IgD-negative memory B cell (primary cell): ENCODE measurements at regions not wholly inside any gene's neighbourhood (a gene's known extent, or its start where the extent isn't known, plus 50 kb on each side); places are given as distances from the start of the nearest gene placed in this dataset.

ENCODE experiments used
- H3K27ac Mint-ChIP-seq, 3 donors: one replicate each; pipeline ENCODE4 v1.8.0; 2020 to 2022; ENCODE audit warnings: mild to moderate bottlenecking in 3 of 3, mixed read lengths in 3 of 3, moderate library complexity in 1 of 3
- H3K27me3 Mint-ChIP-seq: one replicate; pipeline ENCODE4 v1.8.0; 2021; ENCODE audit warnings: mixed read lengths
- H3K36me3 Mint-ChIP-seq: one replicate; pipeline ENCODE4 v1.8.0; 2020; ENCODE audit warnings: mild to moderate bottlenecking, mixed read lengths
- H3K4me1 Mint-ChIP-seq, 3 donors: one replicate each; pipeline ENCODE4 v1.8.0; 2020 to 2022; ENCODE audit warnings: mixed read lengths in 3 of 3, mild to moderate bottlenecking in 1 of 3
- H3K4me3 Mint-ChIP-seq, 4 donors: one replicate each; pipeline ENCODE4 v1.8.0; 2020 to 2022; ENCODE audit warnings: mild to moderate bottlenecking in 4 of 4, mixed read lengths in 4 of 4, moderate library complexity in 3 of 4
- H3K9me3 Mint-ChIP-seq, 3 donors: one replicate each; pipeline ENCODE4 v1.8.0; 2020 to 2021; ENCODE audit warnings: mixed read lengths in 3 of 3, mild to moderate bottlenecking in 1 of 3

DNA sequence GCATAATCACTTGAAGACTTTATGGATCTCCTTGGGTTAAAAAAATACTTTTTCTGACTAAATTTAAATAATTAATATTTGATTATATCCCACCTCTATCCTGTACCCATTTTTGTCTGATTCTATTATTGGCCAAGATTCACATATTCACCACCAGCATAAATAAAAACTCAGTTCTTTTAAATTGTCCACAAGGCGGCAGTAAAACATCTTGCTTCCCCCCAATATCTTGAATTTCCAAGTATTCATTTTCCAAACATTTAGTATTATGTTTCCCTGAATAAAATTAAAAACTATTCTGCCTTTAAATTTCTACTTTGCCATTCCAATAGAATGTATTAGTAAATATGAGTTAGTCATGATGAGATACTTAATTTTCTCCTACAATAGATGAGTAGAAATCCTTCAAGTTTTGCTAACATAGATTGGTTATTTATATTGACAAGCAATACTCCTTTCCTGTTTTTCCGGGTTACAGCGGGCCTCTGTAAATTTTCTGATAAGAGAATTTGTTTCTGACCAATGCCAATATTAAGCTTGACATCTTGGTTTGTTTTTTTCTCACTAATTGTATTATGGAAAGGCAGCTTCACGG is 218.7 kb upstream of the MDFIC2 start:
- Mint-ChIP-seq H3K4me3 (no peak overlapping the region), H3K9me3 (no peaks in the 10 kb centered on the region), H3K27me3 (peaks cover 4% of the 10 kb centered on the region), H3K4me1 (peaks cover 0 to 2% (median 0%) of the 10 kb centered on the region in 3 donors), H3K36me3 (no peaks in the 10 kb centered on the region), H3K27ac (no peak overlapping the region)

- Mint-ChIP-seq H3K27me3 (peaks cover 3% of the 10 kb centered on the region), H3K27ac (no peak overlapping the region), H3K9me3 (no peaks in the 10 kb centered on the region), H3K36me3 (no peaks in the 10 kb centered on the region), H3K4me1 (peaks cover 0 to 2% (median 0%) of the 10 kb centered on the region in 3 donors), H3K4me3 (no peak overlapping the region)
Measured at GRCh38 chr3:70530626-70531025, 218.2 kb upstream of the MDFIC2 start.

- H3K4me1 Mint-ChIP-seq: no peaks in the 10 kb centered on the region
- no peak overlapping the region for H3K4me3 Mint-ChIP-seq
- peaks cover 4% of the 10 kb centered on the region for H3K27me3 Mint-ChIP-seq
- no peaks in the 10 kb centered on the region for H3K36me3 Mint-ChIP-seq
- H3K9me3 Mint-ChIP-seq: no peaks in the 10 kb centered on the region
- H3K27ac Mint-ChIP-seq: no peak overlapping the region
Measured at GRCh38 chr3:70527026-70527425, 214.6 kb upstream of the MDFIC2 start.

DNA sequence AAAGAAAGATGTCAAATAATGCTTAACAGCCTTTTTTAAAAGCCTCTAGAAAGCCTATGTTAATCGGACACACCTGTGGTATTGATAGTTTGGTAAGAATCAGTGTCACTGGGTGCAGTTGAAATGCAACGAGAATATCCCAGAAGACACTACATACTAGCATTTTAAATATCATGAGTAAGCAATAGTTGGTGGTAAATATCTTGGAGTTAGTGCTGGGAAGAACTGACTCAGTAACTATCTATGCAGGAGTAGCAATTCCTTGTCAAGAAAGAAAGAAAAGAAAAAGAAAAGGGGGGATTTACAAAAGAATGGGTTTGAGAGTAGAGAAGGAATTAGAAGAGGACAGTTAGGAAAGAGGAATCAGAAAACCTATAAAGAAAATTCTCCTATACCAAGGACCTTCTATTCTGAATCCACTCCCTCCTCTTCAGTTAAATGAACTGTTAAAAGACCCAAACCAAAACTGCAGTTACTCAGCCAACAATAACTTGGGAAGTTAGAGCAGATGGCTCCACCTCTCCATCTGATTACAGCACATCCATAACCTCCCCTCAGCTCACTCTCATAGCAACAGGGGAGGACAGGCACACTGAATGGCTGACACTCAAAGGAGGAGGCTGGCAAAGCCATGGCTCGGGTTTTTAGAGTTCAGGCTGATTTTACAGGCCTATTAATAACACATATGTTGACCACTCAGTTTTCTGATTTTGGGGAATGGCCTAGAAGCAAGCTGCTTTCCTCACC is 207.6 kb upstream of the MDFIC2 start:
- peaks cover 0 to 2% (median 0%) of the 10 kb centered on the region in 3 donors for H3K9me3 Mint-ChIP-seq
- H3K27ac Mint-ChIP-seq: no peak overlapping the region
- no peaks in the 10 kb centered on the region for H3K4me1 Mint-ChIP-seq
- no peaks in the 10 kb centered on the region for H3K36me3 Mint-ChIP-seq
- no peak overlapping the region for H3K4me3 Mint-ChIP-seq
- H3K27me3 Mint-ChIP-seq: peaks cover 1% of the 10 kb centered on the region

- Mint-ChIP-seq H3K4me1 (no peaks in the 10 kb centered on the region), H3K9me3 (peaks cover 0 to 2% (median 0%) of the 10 kb centered on the region in 3 donors), H3K27me3 (peaks cover 1% of the 10 kb centered on the region), H3K27ac (no peak overlapping the region), H3K36me3 (no peaks in the 10 kb centered on the region), H3K4me3 (no peak overlapping the region)
Measured at GRCh38 chr3:70519026-70519425, 206.6 kb upstream of the MDFIC2 start.

- Mint-ChIP-seq H3K9me3 (peaks cover 0 to 2% (median 0%) of the 10 kb centered on the region in 3 donors), H3K27me3 (peaks cover 4% of the 10 kb centered on the region), H3K4me1 (no peaks in the 10 kb centered on the region), H3K27ac (no peak overlapping the region), H3K4me3 (no peak overlapping the region), H3K36me3 (no peaks in the 10 kb centered on the region)
Measured at GRCh38 chr3:70518356-70518755, 205.9 kb upstream of the MDFIC2 start.

- H3K36me3 Mint-ChIP-seq: no peaks in the 10 kb centered on the region
- peaks cover 0 to 2% (median 0%) of the 10 kb centered on the region in 3 donors for H3K9me3 Mint-ChIP-seq
- no peak overlapping the region for H3K4me3 Mint-ChIP-seq
- no peak overlapping the region for H3K27ac Mint-ChIP-seq
- H3K27me3 Mint-ChIP-seq: peaks cover 8% of the 10 kb centered on the region
- H3K4me1 Mint-ChIP-seq: no peaks in the 10 kb centered on the region
Measured at GRCh38 chr3:70517124-70517890, 204.9 kb upstream of the MDFIC2 start.

- H3K27me3 Mint-ChIP-seq: peaks cover 8% of the 10 kb centered on the region
- H3K36me3 Mint-ChIP-seq: no peaks in the 10 kb centered on the region
- H3K4me3 Mint-ChIP-seq: no peak overlapping the region
- H3K9me3 Mint-ChIP-seq: peaks cover 0 to 2% (median 0%) of the 10 kb centered on the region in 3 donors
- no peak overlapping the region for H3K27ac Mint-ChIP-seq
- H3K4me1 Mint-ChIP-seq: no peaks in the 10 kb centered on the region
Measured at GRCh38 chr3:70516076-70516475, 203.6 kb upstream of the MDFIC2 start.

DNA sequence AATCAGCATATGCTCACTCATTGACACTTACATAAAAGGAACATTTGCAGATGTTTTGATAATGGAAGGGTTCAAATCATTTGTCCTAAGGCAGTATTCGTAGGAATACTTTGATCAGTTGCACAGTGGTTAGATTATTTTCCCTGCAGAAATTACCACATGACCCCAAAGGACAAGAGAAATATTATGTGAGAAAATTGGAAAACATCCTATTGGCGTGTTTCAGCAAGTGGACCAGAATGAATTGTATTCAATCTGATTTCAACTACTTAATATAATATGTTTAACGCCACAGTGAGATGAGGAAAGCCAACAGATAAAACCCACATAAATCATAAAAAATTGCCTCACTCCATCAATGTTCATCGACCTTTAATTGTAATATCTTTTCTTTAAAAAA is 195.0 kb upstream of the MDFIC2 start:
- Mint-ChIP-seq H3K27me3 (no peaks in the 10 kb centered on the region), H3K27ac (no peak overlapping the region), H3K4me1 (no peaks in the 10 kb centered on the region), H3K36me3 (no peaks in the 10 kb centered on the region), H3K4me3 (no peak overlapping the region), H3K9me3 (no peaks in the 10 kb centered on the region)

DNA sequence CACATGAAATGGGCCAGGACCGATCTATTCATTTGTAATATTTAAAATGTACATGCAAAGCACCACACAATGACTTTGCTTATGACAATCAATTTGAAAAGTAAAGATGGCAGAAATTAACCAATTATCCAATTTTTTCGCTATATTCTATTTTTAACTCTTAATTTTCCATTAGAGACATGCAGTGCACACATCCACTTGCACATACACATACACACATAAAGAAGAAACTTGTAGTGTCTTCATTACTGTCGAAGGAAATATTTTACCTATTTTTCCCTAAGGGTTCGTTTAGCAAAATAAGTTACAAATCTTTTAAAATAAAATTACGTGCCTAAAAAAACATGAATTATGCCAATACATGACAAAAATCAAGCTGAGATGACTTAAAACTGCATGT is 194.3 kb upstream of the MDFIC2 start:
- Mint-ChIP-seq H3K4me1 (no peaks in the 10 kb centered on the region), H3K27me3 (peaks cover 1% of the 10 kb centered on the region), H3K9me3 (no peaks in the 10 kb centered on the region), H3K4me3 (no peak overlapping the region), H3K27ac (no peak overlapping the region), H3K36me3 (no peaks in the 10 kb centered on the region)

GRCh38 chr3:70501561-70501960 is 189.1 kb upstream of the MDFIC2 start:
- no peaks in the 10 kb centered on the region for H3K36me3 Mint-ChIP-seq
- no peak overlapping the region for H3K27ac Mint-ChIP-seq
- H3K27me3 Mint-ChIP-seq: peaks cover 1% of the 10 kb centered on the region
- no peaks in the 10 kb centered on the region for H3K4me1 Mint-ChIP-seq
- H3K4me3 Mint-ChIP-seq: no peak overlapping the region
- H3K9me3 Mint-ChIP-seq: no peaks in the 10 kb centered on the region

DNA sequence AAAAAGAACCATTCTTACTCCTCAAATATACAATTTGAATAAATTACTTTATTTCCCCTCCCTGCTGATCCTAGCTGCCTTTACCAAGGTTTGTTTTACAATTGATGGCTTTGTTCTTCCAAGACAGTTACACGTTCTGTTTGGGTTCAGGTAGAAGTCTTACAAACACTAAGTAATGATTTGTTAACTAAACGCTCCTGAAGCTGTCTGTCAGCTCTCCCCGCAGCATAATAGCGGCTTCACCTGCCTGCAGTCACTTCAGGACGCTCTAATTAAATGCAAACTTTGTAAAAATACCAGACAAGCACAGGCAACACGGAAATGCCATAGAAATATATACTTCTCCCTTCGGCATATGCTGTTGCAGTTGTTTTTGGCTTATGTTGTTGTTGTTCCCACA is 176.4 kb upstream of the MDFIC2 start:
- Mint-ChIP-seq H3K4me1 (no peaks in the 10 kb centered on the region), H3K27me3 (no peaks in the 10 kb centered on the region), H3K36me3 (no peaks in the 10 kb centered on the region), H3K9me3 (peaks cover 0 to 4% (median 2%) of the 10 kb centered on the region in 3 donors), H3K4me3 (no peak overlapping the region), H3K27ac (no peak overlapping the region)

- Mint-ChIP-seq H3K36me3 (no peaks in the 10 kb centered on the region), H3K4me1 (no peaks in the 10 kb centered on the region), H3K27ac (no peak overlapping the region), H3K9me3 (peaks cover 0 to 4% (median 2%) of the 10 kb centered on the region in 3 donors), H3K4me3 (no peak overlapping the region), H3K27me3 (no peaks in the 10 kb centered on the region)
Measured at GRCh38 chr3:70488131-70488530, 175.7 kb upstream of the MDFIC2 start.

GRCh38 chr3:70486414-70487017 is 174.1 kb upstream of the MDFIC2 start:
- H3K4me1 Mint-ChIP-seq: no peaks in the 10 kb centered on the region
- H3K36me3 Mint-ChIP-seq: no peaks in the 10 kb centered on the region
- H3K4me3 Mint-ChIP-seq: no peak overlapping the region
- H3K9me3 Mint-ChIP-seq: peaks cover 0 to 4% (median 2%) of the 10 kb centered on the region in 3 donors
- no peaks in the 10 kb centered on the region for H3K27me3 Mint-ChIP-seq
- H3K27ac Mint-ChIP-seq: no peak overlapping the region

DNA sequence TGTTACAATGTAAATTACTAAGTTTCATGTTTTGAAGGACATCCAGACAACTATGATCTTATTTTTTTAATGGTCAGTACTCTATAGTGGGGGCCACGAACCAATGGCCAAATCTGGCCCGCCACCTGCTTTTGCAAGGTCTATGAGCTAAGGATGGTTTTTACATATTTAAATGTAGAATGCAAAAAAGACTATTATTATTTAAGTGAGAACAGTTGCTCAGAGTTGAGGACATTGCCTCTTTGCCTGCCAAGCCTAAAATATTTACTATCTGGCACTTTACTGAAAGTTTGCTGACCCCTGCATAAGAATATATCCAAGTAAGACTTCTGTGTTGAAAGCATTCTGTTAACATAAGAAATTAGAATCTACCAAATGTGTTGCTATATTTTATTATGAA is 163.7 kb upstream of the MDFIC2 start:
- H3K9me3 Mint-ChIP-seq: peaks cover 2 to 9% (median 3%) of the 10 kb centered on the region in 3 donors
- H3K36me3 Mint-ChIP-seq: no peaks in the 10 kb centered on the region
- H3K4me3 Mint-ChIP-seq: no peak overlapping the region
- no peak overlapping the region for H3K27ac Mint-ChIP-seq
- no peaks in the 10 kb centered on the region for H3K4me1 Mint-ChIP-seq
- no peaks in the 10 kb centered on the region for H3K27me3 Mint-ChIP-seq
